SK-N-SH (cell line): ENCODE measurements at regions not wholly inside any gene's neighbourhood (a gene's known extent, or its start where the extent isn't known, plus 50 kb on each side); places are given as distances from the start of the nearest gene placed in this dataset.

Experiments
- CTCF ChIA-PET: fragments of 300-600, 350-600 bp; formaldehyde crosslinking; extraction: SDS; loops from one replicate; lab custom pipeline; 2021; lab: Yijun Ruan, JAX
- POLR2A ChIA-PET: fragments of 350-600 bp; sonication (Branson Sonifier 250); formaldehyde crosslinking; extraction: SDS; loops from one replicate; lab custom pipeline; 2020; ENCODE audit warnings: antibody characterized with exemption, inconsistent platforms; lab: Yijun Ruan, JAX
- DNase-seq: peaks from one replicate; pipeline ENCODE4 v3.0.0; 2012
- H2AFZ ChIP-seq: fragments of 200-600 bp; sonication (generic); 2 replicates; pipeline ENCODE4 v1.8.1; 2016; ENCODE audit warnings: antibody characterized with exemption, mild to moderate bottlenecking, low read depth
- H3F3A ChIP-seq: fragments of 200-600 bp; sonication (generic); replicated peaks from 2 replicates; pipeline ENCODE3; 2016; ENCODE audit warnings: antibody characterized with exemption, mild to moderate bottlenecking; ENCODE audit not compliant: insufficient read depth
- H3K27ac ChIP-seq, 2 experiments: fragments of 200-500 bp in 1 of 2; fragments of 200-600 bp in 1 of 2; sonication (Bioruptor generic) in 1 of 2; sonication (generic), shearing (Covaris generic) in 1 of 2; 2 replicates each; pipeline versions ENCODE4 v1.5.1 to v1.6.1; 2014 to 2016; ENCODE audit warnings: low read depth in 2 of 2, inconsistent platforms in 1 of 2, low read length in 1 of 2, mild to moderate bottlenecking in 1 of 2, mixed read lengths in 1 of 2
- H3K27me3 ChIP-seq: fragments of 200-600 bp; sonication (generic), shearing (Covaris generic); 2 replicates; pipeline ENCODE4 v1.6.1; 2016; ENCODE audit warnings: mixed run types; ENCODE audit not compliant: insufficient read depth
- H3K36me3 ChIP-seq, 2 experiments: fragments of 200-500 bp in 1 of 2; fragments of 200-600 bp in 1 of 2; sonication (Bioruptor generic) in 1 of 2; sonication (generic) in 1 of 2; replicated peaks in 1 of 2; 2 replicates each; pipeline versions ENCODE3 to v1.5.1; 2014 to 2016; ENCODE audit warnings: low read length in 1 of 2, mild to moderate bottlenecking in 1 of 2; ENCODE audit not compliant: insufficient read depth in 2 of 2, control insufficient read depth in 1 of 2
- H3K4me1 ChIP-seq, 2 experiments: fragments of 200-500 bp in 1 of 2; fragments of 200-600 bp in 1 of 2; sonication (Bioruptor generic) in 1 of 2; sonication (generic), shearing (Covaris generic) in 1 of 2; 2 replicates each; pipeline versions ENCODE4 v1.5.1 to v1.6.1; 2014 to 2016; ENCODE audit warnings: low read depth in 1 of 2, low read length in 1 of 2, mixed run types in 1 of 2; ENCODE audit not compliant: insufficient read depth in 2 of 2, control insufficient read depth in 1 of 2
- H3K4me2 ChIP-seq: fragments of 200-600 bp; sonication (generic), shearing (Covaris generic); 2 replicates; pipeline ENCODE4 v1.6.1; 2017; ENCODE audit warnings: mixed run types
- H3K4me3 ChIP-seq, 2 experiments: fragments of 200-500 bp in 1 of 2; fragments of 200-600 bp in 1 of 2; sonication (Bioruptor generic) in 1 of 2; sonication (generic), shearing (Covaris generic) in 1 of 2; 2 replicates each; pipeline versions ENCODE4 v1.5.1 to v1.8.1; 2014 to 2016; ENCODE audit warnings: low read depth in 2 of 2, inconsistent platforms in 1 of 2, low read length in 1 of 2, mild to moderate bottlenecking in 1 of 2, mixed read lengths in 1 of 2, moderate library complexity in 1 of 2
- H3K79me2 ChIP-seq: fragments of 200-600 bp; sonication (generic); 2 replicates; pipeline ENCODE4 v1.8.1; 2017; ENCODE audit warnings: mild to moderate bottlenecking; ENCODE audit not compliant: insufficient read depth
- H3K9ac ChIP-seq: fragments of 200-600 bp; sonication (generic); 2 replicates; pipeline ENCODE4 v1.6.1; 2017; ENCODE audit warnings: mixed run types
- H3K9me2 ChIP-seq: fragments of 200-600 bp; sonication (generic); 2 replicates; pipeline ENCODE4 v1.6.1; 2017; ENCODE audit warnings: mixed run types
- H3K9me3 ChIP-seq: fragments of 200-600 bp; sonication (generic); 2 replicates; pipeline ENCODE4 v1.6.1; 2017; ENCODE audit warnings: mixed run types, mild to moderate bottlenecking, moderate library complexity
- H4K20me1 ChIP-seq: fragments of 200-600 bp; sonication (generic); 2 replicates; pipeline ENCODE4 v1.6.1; 2017; ENCODE audit warnings: mild to moderate bottlenecking, mixed run types; ENCODE audit not compliant: insufficient read depth
- CHD2 ChIP-seq: fragments of 150-350 bp; IDR thresholded peaks from 2 replicates; pipeline ENCODE4 v1.6.1; 2018; ENCODE audit warnings: low read length; ENCODE audit not compliant: partially characterized antibody
- ELF1 ChIP-seq: IDR thresholded peaks from 2 replicates; pipeline ENCODE4 v1.4.0; 2012
- EZH2phosphoT487 ChIP-seq: fragments of 200-600 bp; sonication (generic); IDR thresholded peaks from 2 replicates; pipeline ENCODE4 v1.6.1; 2017; ENCODE audit warnings: low read depth, mixed run types, mild to moderate bottlenecking, antibody characterized with exemption, moderate library complexity, borderline replicate concordance
- FOSL2 ChIP-seq: IDR thresholded peaks from 2 replicates; pipeline ENCODE4 v1.4.0; 2012; ENCODE audit warnings: low read depth, mild to moderate bottlenecking, moderate library complexity, borderline replicate concordance
- FOXJ3 ChIP-seq: sonication (generic); formaldehyde crosslinking; IDR thresholded peaks from 2 replicates; pipeline ENCODE4 v1.5.1; 2020; ENCODE audit warnings: mild to moderate bottlenecking, missing genetic modification reagents
- GATA2 ChIP-seq: sonication (generic); formaldehyde crosslinking; IDR thresholded peaks from 2 replicates; pipeline ENCODE4 v1.5.0; 2020; ENCODE audit warnings: mild to moderate bottlenecking, missing genetic modification reagents
- JUND ChIP-seq: IDR thresholded peaks from 2 replicates; pipeline ENCODE4 v1.4.0; 2012
- NFIC ChIP-seq: IDR thresholded peaks from 2 replicates; pipeline ENCODE4 v1.4.0; 2012; ENCODE audit warnings: borderline replicate concordance
- RAD21 ChIP-seq: IDR thresholded peaks from 2 replicates; pipeline ENCODE4 v1.6.1; 2012; ENCODE audit warnings: mild to moderate bottlenecking, low read length
- RCOR1 ChIP-seq: fragments of 150-350 bp; IDR thresholded peaks from 2 replicates; pipeline ENCODE4 v1.6.1; 2017; ENCODE audit warnings: antibody characterized with exemption, low read length
- RFX5 ChIP-seq: IDR thresholded peaks from 2 replicates; pipeline ENCODE4 v1.6.1; 2012; ENCODE audit warnings: mild to moderate bottlenecking, improper control_type of control experiment, low read length
- SMC3 ChIP-seq: IDR thresholded peaks from 2 replicates; pipeline ENCODE4 v1.6.1; 2012; ENCODE audit warnings: low read depth, low read length, improper control_type of control experiment
- TAF1 ChIP-seq: IDR thresholded peaks from 2 replicates; pipeline ENCODE4 v1.6.1; 2012; ENCODE audit warnings: low read depth, mild to moderate bottlenecking, low read length, moderate library complexity, borderline replicate concordance
- TCF12 ChIP-seq: IDR thresholded peaks from 2 replicates; pipeline ENCODE4 v1.4.0; 2012
- YY1 ChIP-seq: IDR thresholded peaks from 2 replicates; pipeline ENCODE4 v1.4.0; 2012; ENCODE audit warnings: low read depth, mild to moderate bottlenecking
- WGBS: methylation state at CpG from one replicate; pipeline ENCODE4 v1.1.6; 2017; ENCODE audit warnings: low lambda C conversion rate; 5-methylcytosine and 5-hydroxymethylcytosine counted together
- TF ChIP-seq, protein P1 (sequence below): IDR thresholded peaks from 2 replicates; pipeline ENCODE4 v1.4.0; 2012; ENCODE audit warnings: low read depth, borderline replicate concordance
- TF ChIP-seq, protein P2 (sequence below): IDR thresholded peaks from 2 replicates; pipeline ENCODE4; 2012
- TF ChIP-seq, protein P3 (sequence below): fragments of 150-350 bp; IDR thresholded peaks from 2 replicates; pipeline ENCODE4 v1.6.1; 2017; ENCODE audit warnings: antibody characterized with exemption, low read length, low read depth, borderline replicate concordance
- TF ChIP-seq, protein P4 (sequence below): fragments of 150-350 bp; IDR thresholded peaks from 2 replicates; pipeline ENCODE4 v1.6.1; 2016; ENCODE audit warnings: mild to moderate bottlenecking, low read depth, low read length

DNA sequence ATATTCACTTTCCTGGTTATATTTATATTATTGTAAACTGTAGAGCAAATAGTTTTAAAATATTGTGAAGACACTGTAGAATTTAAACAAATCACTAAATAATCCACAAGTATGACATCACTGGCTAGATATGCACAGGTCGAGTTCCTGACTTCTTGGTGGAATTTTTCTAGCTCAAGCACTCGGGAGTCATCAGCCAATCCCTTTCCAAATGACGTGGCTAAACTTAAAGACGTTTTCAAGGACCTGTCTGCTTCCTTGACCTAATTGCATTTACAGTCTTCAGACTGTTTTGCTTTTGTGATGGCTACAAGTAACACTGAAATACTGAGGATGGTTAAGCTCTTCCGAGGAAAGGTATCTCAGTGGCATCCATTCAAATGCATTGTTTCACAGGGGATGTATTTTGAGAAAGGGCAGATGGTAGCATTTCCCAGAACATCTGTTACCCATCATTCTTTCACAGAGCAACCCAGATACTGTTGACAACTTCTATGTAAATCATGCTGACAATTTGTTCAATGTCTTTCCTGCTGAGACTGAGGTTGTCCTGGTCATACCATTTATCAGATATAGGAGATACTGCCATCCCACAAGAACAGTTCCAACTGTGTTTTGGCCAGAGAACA lies 262.8 kb downstream of the CDH10 start:
- Histone ChIP-seq H3K27me3 (no peaks in the 10 kb centered on the region), H3K79me2 (no peaks in the 10 kb centered on the region), H3K36me3 (no peaks in the 10 kb centered on the region), H3K27ac (no peak overlapping the region), H3K4me1 (no peaks in the 10 kb centered on the region), H3F3A (no peaks in the 10 kb centered on the region), H4K20me1 (no peaks in the 10 kb centered on the region), H3K4me2 (no peak overlapping the region), H3K9ac (no peak overlapping the region), H2AFZ (no peak overlapping the region; the same call in 1 of the 2 replicates), H3K9me3 (no peaks in the 10 kb centered on the region), H3K9me2 (no peaks in the 10 kb centered on the region), H3K4me3 (no peak overlapping the region)
- ChIA-PET CTCF (no interaction called here), POLR2A (no interaction called here)
- TF ChIP-seq FOXJ3 (CRISPR knock-in tag) = no peak
- 1% methylated on average over 5 of the region's 5 CpGs for WGBS
- no peak for DNase-seq

DNA sequence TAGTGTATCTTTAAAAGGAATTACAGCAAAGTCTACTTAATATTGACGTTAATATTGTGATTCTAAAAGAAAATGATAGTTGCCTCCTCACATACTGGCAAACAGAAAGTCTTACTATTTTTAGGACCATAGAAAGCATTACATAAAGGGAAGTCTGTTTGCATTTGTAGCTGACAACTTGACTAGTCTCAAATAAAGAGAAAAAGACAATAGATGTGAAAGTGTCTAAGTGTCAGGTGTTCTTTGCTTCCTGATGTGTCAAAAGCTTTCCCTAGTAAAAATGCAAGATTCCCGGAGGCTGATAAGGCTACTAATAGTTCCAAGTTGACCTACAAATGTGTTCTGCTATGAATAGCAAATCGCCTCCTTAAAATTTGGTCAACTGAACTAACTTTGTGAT lies 259.7 kb downstream of the CDH10 start:
- Histone ChIP-seq H3K4me2 (no peak overlapping the region), H3K9ac (no peak overlapping the region), H2AFZ (no peak overlapping the region), H3F3A (no peaks in the 10 kb centered on the region), H3K9me2 (no peaks in the 10 kb centered on the region), H4K20me1 (no peaks in the 10 kb centered on the region), H3K27ac (no peak overlapping the region), H3K4me1 (no peaks in the 10 kb centered on the region), H3K9me3 (no peaks in the 10 kb centered on the region), H3K79me2 (no peaks in the 10 kb centered on the region), H3K36me3 (no peaks in the 10 kb centered on the region), H3K4me3 (no peak overlapping the region), H3K27me3 (no peaks in the 10 kb centered on the region)
- TF ChIP-seq, protein P1, sequence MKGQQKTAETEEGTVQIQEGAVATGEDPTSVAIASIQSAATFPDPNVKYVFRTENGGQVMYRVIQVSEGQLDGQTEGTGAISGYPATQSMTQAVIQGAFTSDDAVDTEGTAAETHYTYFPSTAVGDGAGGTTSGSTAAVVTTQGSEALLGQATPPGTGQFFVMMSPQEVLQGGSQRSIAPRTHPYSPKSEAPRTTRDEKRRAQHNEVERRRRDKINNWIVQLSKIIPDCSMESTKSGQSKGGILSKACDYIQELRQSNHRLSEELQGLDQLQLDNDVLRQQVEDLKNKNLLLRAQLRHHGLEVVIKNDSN = no peak
- TF ChIP-seq NFIC (no peak), JUND (no peak)
- TF ChIP-seq, protein P2, sequence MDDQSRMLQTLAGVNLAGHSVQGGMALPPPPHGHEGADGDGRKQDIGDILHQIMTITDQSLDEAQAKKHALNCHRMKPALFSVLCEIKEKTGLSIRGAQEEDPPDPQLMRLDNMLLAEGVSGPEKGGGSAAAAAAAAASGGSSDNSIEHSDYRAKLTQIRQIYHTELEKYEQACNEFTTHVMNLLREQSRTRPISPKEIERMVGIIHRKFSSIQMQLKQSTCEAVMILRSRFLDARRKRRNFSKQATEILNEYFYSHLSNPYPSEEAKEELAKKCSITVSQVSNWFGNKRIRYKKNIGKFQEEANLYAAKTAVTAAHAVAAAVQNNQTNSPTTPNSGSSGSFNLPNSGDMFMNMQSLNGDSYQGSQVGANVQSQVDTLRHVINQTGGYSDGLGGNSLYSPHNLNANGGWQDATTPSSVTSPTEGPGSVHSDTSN = no peak
- CTCF ChIA-PET = no interaction called here
- DNase-seq = no peak
- 2% methylated on average over 3 of the region's 3 CpGs for WGBS
- POLR2A ChIA-PET = no interaction called here

DNA sequence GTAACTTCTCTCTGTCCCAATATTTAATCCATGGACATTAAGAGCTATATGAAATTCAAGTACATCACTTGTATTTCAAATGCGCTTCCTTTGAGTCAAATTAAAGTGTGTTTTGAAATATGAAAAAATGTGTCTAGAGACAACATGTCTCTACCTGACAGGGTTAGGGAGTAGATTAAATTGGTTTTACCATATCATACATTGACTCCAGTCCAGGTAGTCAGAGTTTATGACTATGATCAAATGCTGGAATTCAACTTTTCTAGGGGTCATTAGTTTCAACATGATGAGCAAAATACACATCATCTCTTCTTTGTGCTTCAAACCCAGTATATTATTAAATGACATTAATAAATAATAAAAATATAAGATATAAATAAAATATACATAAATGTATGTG lies 259.2 kb downstream of the CDH10 start:
- H3K9me2 ChIP-seq = no peaks in the 10 kb centered on the region
- POLR2A ChIA-PET = no interaction called here
- H3K4me3 ChIP-seq = no peak overlapping the region
- WGBS = 52% methylated on average over 1 of the region's 1 CpG
- DNase-seq = no peak
- no peaks in the 10 kb centered on the region for H3K36me3 ChIP-seq
- H3K4me1 ChIP-seq = no peaks in the 10 kb centered on the region
- no peak overlapping the region for H2AFZ ChIP-seq
- H3K27me3 ChIP-seq = no peaks in the 10 kb centered on the region
- no peaks in the 10 kb centered on the region for H3K9me3 ChIP-seq
- CTCF ChIA-PET = interaction anchor here (0.6 kb wide), 1 partner anchor 233 kb away, joined by 3 read pairs; no protein-coding TSS in a partner anchor
- H3K27ac ChIP-seq = no peak overlapping the region
- H3F3A ChIP-seq = no peaks in the 10 kb centered on the region
- H3K79me2 ChIP-seq = no peaks in the 10 kb centered on the region
- H3K4me2 ChIP-seq = no peak overlapping the region
- no peak overlapping the region for H3K9ac ChIP-seq
- H4K20me1 ChIP-seq = no peaks in the 10 kb centered on the region
- TF ChIP-seq SMC3 (no peak), EZH2phosphoT487 (no peak), RCOR1 (no peak), CHD2 (no peak), FOSL2 (no peak), TAF1 (no peak), GATA2 (CRISPR knock-in tag) (no peak), TCF12 (no peak), RAD21 (no peak), YY1 (no peak), RFX5 (no peak), ELF1 (no peak)
- TF ChIP-seq, protein P3, sequence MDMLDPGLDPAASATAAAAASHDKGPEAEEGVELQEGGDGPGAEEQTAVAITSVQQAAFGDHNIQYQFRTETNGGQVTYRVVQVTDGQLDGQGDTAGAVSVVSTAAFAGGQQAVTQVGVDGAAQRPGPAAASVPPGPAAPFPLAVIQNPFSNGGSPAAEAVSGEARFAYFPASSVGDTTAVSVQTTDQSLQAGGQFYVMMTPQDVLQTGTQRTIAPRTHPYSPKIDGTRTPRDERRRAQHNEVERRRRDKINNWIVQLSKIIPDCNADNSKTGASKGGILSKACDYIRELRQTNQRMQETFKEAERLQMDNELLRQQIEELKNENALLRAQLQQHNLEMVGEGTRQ = no peak
- TF ChIP-seq, protein P4, sequence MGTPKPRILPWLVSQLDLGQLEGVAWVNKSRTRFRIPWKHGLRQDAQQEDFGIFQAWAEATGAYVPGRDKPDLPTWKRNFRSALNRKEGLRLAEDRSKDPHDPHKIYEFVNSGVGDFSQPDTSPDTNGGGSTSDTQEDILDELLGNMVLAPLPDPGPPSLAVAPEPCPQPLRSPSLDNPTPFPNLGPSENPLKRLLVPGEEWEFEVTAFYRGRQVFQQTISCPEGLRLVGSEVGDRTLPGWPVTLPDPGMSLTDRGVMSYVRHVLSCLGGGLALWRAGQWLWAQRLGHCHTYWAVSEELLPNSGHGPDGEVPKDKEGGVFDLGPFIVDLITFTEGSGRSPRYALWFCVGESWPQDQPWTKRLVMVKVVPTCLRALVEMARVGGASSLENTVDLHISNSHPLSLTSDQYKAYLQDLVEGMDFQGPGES = no peak
- TF ChIP-seq, protein P2 = no peak
